Panc1 (cell line): ENCODE measurements at regions not wholly inside any gene's neighbourhood (a gene's known extent, or its start where the extent isn't known, plus 50 kb on each side); places are given as distances from the start of the nearest gene placed in this dataset.

ENCODE experiments used
- ATAC-seq: fragments of 200-7000 bp; cut with Tn5 transposase; 2 replicates; pipeline ENCODE4 v1.9.1; 2020; ENCODE audit warnings: mild to moderate bottlenecking, moderate library complexity
- BruUV-seq: library from RNA; stranded (reverse); fragments of 400-500 nt; replicated peaks from 2 replicates; lab custom pipeline; 2021; lab: Mats Ljungman, UMichigan
- CTCF ChIA-PET: fragments of 300-600 bp; sonication (Branson Sonifier 250); formaldehyde crosslinking; loops from one replicate; lab custom pipeline; 2022; ENCODE audit warnings: antibody characterized with exemption; lab: Charles Lee
- POLR2A ChIA-PET: fragments of 300-600 bp; sonication (Branson Sonifier 250); formaldehyde crosslinking; loops from one replicate; lab custom pipeline; 2022; ENCODE audit warnings: antibody characterized with exemption; lab: Charles Lee
- DNase-seq: peaks from one replicate; pipeline ENCODE4 v3.0.0-alpha.2; 2010; ENCODE audit warnings: low read depth, low spot score
- H3K27ac ChIP-seq: 2 replicates; pipeline ENCODE4 v1.5.1; 2011; ENCODE audit warnings: mild to moderate bottlenecking, low read length, inconsistent platforms
- H3K27me3 ChIP-seq: fragments of 200-500 bp; sonication (Bioruptor generic); 2 replicates; pipeline ENCODE4 v1.6.0; 2014; ENCODE audit warnings: low read length, inconsistent platforms; ENCODE audit not compliant: control insufficient read depth, insufficient read depth
- H3K36me3 ChIP-seq: fragments of 200-500 bp; sonication (Bioruptor generic); 2 replicates; pipeline ENCODE4 v1.5.1; 2014; ENCODE audit warnings: inconsistent platforms, mild to moderate bottlenecking, low read length, moderate library complexity; ENCODE audit not compliant: control insufficient read depth, insufficient read depth
- H3K4me1 ChIP-seq: 2 replicates; pipeline ENCODE4 v1.5.1; 2011; ENCODE audit warnings: inconsistent platforms, mild to moderate bottlenecking, low read length, moderate library complexity; ENCODE audit not compliant: control insufficient read depth, insufficient read depth
- H3K4me3 ChIP-seq, 2 experiments: 2 replicates each; pipeline ENCODE4 v1.5.1; 2011 to 2012; ENCODE audit warnings: low read depth in 2 of 2, low read length in 2 of 2, mild to moderate bottlenecking in 2 of 2, inconsistent platforms in 1 of 2, moderate library complexity in 1 of 2
- H3K9me3 ChIP-seq: fragments of 200-500 bp; sonication (Bioruptor generic); 2 replicates; pipeline ENCODE4 v1.5.1; 2014; ENCODE audit warnings: low read depth, mild to moderate bottlenecking, inconsistent platforms, low read length, moderate library complexity; ENCODE audit not compliant: control insufficient read depth, insufficient read depth
- POLR2AphosphoS5 ChIP-seq: IDR thresholded peaks from 2 replicates; pipeline ENCODE4 v1.6.1; 2012; ENCODE audit warnings: mild to moderate bottlenecking, low read depth, low read length, moderate library complexity
- SIN3A ChIP-seq: IDR thresholded peaks from 2 replicates; pipeline ENCODE4 v1.6.1; 2012; ENCODE audit warnings: low read depth, mild to moderate bottlenecking, low read length, moderate library complexity, borderline replicate concordance; ENCODE audit not compliant: insufficient read depth
- TCF7L2 ChIP-seq: IDR thresholded peaks from 2 replicates; pipeline ENCODE4 v1.6.1; 2011; ENCODE audit warnings: mild to moderate bottlenecking, low read depth, low read length, inconsistent platforms
- in situ Hi-C: cut with HindIII; loops from 2 replicates; pipeline ENCODE4 v1.10.0; 2016; ENCODE audit warnings: low sequenced_read_pairs, low pct_unique_long_range_greater_than_20kb
- intact Hi-C: fragments of 100-400 bp; cut with micrococcal nuclease; formaldehyde crosslinking; loops from one replicate; pipeline ENCODE4 v1.10.0; 2022; ENCODE audit not compliant: unreplicated experiment
- TF ChIP-seq, protein P1 (sequence below), 2 experiments: IDR thresholded peaks; 2 replicates each; pipeline ENCODE4 v1.6.1; 2011 to 2012; ENCODE audit warnings: low read depth in 2 of 2, control low read depth in 1 of 2, low read length in 1 of 2, mild to moderate bottlenecking in 1 of 2, moderate library complexity in 1 of 2; ENCODE audit not compliant: insufficient read depth in 1 of 2
- TF ChIP-seq, protein P2 (sequence below): fragments of 450-650 bp; IDR thresholded peaks from 2 replicates; pipeline ENCODE4 v1.5.1; 2017; ENCODE audit warnings: mild to moderate bottlenecking

DNA sequence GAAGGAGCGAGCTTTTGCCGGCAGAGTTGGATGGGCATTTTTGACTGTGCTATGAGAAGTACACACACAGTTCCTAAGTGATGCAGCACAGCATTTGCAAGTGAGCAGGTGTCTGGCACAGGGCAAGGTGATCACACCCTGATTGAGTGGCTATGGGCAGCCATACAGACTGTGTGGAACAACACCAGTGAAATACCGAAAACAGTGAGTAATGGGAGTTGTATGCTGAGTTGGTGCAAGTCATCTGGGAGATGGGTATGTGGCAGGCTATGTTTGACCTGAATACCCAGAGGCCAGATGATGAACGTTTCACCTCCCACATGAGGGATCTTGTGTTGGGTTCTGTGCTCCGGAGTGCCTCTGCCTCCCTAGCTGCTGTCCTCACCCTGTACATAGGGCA lies 53.5 kb upstream of the TIPARP start:
- H3K4me1 ChIP-seq, result no peaks in the 10 kb centered on the region
- no peaks in the 10 kb centered on the region for H3K36me3 ChIP-seq
- H3K27me3 ChIP-seq, result no peaks in the 10 kb centered on the region
- no peak overlapping the region for H3K4me3 ChIP-seq
- TF ChIP-seq TCF7L2 (no peak), SIN3A (no peak), POLR2AphosphoS5 (no peak)
- TF ChIP-seq, protein P1, sequence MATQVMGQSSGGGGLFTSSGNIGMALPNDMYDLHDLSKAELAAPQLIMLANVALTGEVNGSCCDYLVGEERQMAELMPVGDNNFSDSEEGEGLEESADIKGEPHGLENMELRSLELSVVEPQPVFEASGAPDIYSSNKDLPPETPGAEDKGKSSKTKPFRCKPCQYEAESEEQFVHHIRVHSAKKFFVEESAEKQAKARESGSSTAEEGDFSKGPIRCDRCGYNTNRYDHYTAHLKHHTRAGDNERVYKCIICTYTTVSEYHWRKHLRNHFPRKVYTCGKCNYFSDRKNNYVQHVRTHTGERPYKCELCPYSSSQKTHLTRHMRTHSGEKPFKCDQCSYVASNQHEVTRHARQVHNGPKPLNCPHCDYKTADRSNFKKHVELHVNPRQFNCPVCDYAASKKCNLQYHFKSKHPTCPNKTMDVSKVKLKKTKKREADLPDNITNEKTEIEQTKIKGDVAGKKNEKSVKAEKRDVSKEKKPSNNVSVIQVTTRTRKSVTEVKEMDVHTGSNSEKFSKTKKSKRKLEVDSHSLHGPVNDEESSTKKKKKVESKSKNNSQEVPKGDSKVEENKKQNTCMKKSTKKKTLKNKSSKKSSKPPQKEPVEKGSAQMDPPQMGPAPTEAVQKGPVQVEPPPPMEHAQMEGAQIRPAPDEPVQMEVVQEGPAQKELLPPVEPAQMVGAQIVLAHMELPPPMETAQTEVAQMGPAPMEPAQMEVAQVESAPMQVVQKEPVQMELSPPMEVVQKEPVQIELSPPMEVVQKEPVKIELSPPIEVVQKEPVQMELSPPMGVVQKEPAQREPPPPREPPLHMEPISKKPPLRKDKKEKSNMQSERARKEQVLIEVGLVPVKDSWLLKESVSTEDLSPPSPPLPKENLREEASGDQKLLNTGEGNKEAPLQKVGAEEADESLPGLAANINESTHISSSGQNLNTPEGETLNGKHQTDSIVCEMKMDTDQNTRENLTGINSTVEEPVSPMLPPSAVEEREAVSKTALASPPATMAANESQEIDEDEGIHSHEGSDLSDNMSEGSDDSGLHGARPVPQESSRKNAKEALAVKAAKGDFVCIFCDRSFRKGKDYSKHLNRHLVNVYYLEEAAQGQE (IDR thresholded peaks at IDR 0.05; ENCODE audit: insufficient read depth in 1 of 2, low read depth in 2 of 2, low read length in 1 of 2), result no peak
- TF ChIP-seq, protein P2, sequence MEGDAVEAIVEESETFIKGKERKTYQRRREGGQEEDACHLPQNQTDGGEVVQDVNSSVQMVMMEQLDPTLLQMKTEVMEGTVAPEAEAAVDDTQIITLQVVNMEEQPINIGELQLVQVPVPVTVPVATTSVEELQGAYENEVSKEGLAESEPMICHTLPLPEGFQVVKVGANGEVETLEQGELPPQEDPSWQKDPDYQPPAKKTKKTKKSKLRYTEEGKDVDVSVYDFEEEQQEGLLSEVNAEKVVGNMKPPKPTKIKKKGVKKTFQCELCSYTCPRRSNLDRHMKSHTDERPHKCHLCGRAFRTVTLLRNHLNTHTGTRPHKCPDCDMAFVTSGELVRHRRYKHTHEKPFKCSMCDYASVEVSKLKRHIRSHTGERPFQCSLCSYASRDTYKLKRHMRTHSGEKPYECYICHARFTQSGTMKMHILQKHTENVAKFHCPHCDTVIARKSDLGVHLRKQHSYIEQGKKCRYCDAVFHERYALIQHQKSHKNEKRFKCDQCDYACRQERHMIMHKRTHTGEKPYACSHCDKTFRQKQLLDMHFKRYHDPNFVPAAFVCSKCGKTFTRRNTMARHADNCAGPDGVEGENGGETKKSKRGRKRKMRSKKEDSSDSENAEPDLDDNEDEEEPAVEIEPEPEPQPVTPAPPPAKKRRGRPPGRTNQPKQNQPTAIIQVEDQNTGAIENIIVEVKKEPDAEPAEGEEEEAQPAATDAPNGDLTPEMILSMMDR, result no peak
- DNase-seq (no peak), ATAC-seq (no peak)
- ChIA-PET POLR2A (no interaction called here), CTCF (no interaction called here)
- H3K27ac ChIP-seq, result no peak overlapping the region
- intact Hi-C loops, result no loop called here
- no peaks in the 10 kb centered on the region for H3K9me3 ChIP-seq
- BruUV-seq, result no TSS peak
- in situ Hi-C loops, result no loop called here

DNA sequence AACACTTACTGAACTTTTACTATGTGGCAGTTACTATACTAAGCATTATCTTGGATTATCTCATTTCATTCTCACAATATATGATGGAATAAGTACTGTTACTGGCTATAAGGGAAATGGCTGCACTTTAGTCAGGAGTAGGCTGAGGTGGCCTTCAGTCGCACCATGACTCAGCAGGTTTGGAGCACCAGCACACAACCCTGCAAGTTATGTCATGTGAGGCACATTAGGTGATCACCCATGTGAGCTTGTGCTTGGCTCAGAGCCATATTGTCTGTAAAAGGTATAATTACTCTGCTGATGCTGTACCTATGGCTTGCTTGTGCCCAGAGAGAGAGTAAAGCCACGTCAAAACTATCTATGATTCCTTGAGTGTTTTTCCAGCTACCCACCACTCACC lies 54.1 kb upstream of the TIPARP start:
- DNase-seq (no peak), ATAC-seq (no peak)
- no peaks in the 10 kb centered on the region for H3K4me1 ChIP-seq
- POLR2A ChIA-PET, result no interaction called here
- no peak overlapping the region for H3K27ac ChIP-seq
- CTCF ChIA-PET, result no interaction called here
- no TSS peak for BruUV-seq
- H3K27me3 ChIP-seq, result no peaks in the 10 kb centered on the region
- intact Hi-C loops (no loop called here), in situ Hi-C loops (no loop called here)
- H3K36me3 ChIP-seq, result no peaks in the 10 kb centered on the region
- TF ChIP-seq, protein P2, result no peak
- TF ChIP-seq TCF7L2 (no peak), SIN3A (no peak), POLR2AphosphoS5 (no peak)
- TF ChIP-seq, protein P1 (IDR thresholded peaks at IDR 0.05; ENCODE audit: insufficient read depth in 1 of 2, low read depth in 2 of 2, low read length in 1 of 2), result no peak
- no peak overlapping the region for H3K4me3 ChIP-seq
- H3K9me3 ChIP-seq, result no peaks in the 10 kb centered on the region
